ENCODE measurements at regions not wholly inside any gene's neighbourhood (a gene's known extent, or its start where the extent isn't known, plus 50 kb on each side); places are given as distances from the start of the nearest gene placed in this dataset.
"Not testable (repeated sequence)": the region's sequence is repeated elsewhere in the genome, so short reads cannot be mapped to it uniquely, and the experiment has no call there.

- TF ChIP-seq CTCF (IDR thresholded peaks at IDR 0.05 in 4 of 5, conservative IDR thresholded peaks at IDR 0.05 in 1 of 5); POLR2A (IDR thresholded peaks at IDR 0.05): not testable (repeated sequence)
Measured at GRCh38 chr14:19344689-19345088, 89.5 kb downstream of the POTEG start.

Measured in gastrocnemius medialis (tissue), 4 donors.